ENCODE measurements at regions not wholly inside any gene's neighbourhood (a gene's known extent, or its start where the extent isn't known, plus 50 kb on each side); places are given as distances from the start of the nearest gene placed in this dataset.

DNA sequence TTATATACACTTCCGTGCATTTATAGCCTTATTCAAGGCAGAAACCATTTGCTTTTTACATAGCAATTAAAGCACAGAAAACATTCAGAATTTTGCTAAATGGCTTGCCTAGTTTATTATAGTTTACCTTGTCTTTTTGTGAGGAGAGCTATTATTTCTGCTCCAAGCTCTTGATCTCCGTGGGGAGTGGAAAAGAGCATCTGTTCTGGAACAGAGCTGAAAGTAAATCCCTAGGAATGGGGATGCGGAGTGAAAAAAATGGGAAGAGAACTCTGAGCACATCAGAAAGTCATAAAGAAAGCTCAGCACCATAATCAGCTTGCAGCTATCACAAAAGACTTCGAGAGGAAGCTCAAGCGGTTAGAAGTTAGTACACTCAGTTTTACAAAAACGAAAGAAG lies 1006.7 kb downstream of the ROBO2 start (continued):
- TF ChIP-seq, protein P1, sequence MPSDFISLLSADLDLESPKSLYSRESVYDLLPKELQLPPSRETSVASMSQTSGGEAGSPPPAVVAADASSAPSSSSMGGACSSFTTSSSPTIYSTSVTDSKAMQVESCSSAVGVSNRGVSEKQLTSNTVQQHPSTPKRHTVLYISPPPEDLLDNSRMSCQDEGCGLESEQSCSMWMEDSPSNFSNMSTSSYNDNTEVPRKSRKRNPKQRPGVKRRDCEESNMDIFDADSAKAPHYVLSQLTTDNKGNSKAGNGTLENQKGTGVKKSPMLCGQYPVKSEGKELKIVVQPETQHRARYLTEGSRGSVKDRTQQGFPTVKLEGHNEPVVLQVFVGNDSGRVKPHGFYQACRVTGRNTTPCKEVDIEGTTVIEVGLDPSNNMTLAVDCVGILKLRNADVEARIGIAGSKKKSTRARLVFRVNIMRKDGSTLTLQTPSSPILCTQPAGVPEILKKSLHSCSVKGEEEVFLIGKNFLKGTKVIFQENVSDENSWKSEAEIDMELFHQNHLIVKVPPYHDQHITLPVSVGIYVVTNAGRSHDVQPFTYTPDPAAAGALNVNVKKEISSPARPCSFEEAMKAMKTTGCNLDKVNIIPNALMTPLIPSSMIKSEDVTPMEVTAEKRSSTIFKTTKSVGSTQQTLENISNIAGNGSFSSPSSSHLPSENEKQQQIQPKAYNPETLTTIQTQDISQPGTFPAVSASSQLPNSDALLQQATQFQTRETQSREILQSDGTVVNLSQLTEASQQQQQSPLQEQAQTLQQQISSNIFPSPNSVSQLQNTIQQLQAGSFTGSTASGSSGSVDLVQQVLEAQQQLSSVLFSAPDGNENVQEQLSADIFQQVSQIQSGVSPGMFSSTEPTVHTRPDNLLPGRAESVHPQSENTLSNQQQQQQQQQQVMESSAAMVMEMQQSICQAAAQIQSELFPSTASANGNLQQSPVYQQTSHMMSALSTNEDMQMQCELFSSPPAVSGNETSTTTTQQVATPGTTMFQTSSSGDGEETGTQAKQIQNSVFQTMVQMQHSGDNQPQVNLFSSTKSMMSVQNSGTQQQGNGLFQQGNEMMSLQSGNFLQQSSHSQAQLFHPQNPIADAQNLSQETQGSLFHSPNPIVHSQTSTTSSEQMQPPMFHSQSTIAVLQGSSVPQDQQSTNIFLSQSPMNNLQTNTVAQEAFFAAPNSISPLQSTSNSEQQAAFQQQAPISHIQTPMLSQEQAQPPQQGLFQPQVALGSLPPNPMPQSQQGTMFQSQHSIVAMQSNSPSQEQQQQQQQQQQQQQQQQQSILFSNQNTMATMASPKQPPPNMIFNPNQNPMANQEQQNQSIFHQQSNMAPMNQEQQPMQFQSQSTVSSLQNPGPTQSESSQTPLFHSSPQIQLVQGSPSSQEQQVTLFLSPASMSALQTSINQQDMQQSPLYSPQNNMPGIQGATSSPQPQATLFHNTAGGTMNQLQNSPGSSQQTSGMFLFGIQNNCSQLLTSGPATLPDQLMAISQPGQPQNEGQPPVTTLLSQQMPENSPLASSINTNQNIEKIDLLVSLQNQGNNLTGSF (CRISPR knock-in tag; IDR thresholded peaks at IDR 0.05), result no peak

DNA sequence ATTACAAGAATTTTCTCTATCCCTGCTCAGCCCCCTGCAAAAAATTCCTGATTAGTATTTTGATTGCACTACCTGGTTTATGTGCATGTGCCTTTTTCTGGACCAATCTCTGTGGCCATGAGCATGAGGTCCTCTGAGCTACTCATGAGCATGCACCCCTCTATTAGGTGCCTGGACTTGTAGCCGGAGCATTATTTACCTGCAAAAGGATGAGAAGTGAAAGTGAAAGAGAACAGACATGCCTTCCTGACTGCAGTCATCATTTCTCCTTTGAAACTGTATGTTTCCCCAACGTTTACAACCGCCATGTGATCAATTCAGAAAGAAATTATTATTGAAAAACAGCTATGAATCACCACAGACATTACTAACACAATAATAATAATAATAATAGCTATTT lies 1008.8 kb downstream of the ROBO2 start:
- BruUV-seq (replicated peaks), result no TSS peak
- in situ Hi-C loops (cut with HindIII; ENCODE audit: extremely low pct_ligation_motif_present, low pct_unique_long_range_greater_than_20kb), result no loop called here
- DNase-seq (ENCODE audit: low spot score) (no peak), FAIRE-seq (no peak), ATAC-seq (peak; percentile 57)
- Histone ChIP-seq H3K4me1 (ENCODE audit: insufficient read depth, low read length) (no peaks in the 10 kb centered on the region), H3K9me3 (ENCODE audit: low read length) (no peaks in the 10 kb centered on the region), H3K4me3 (replicated peaks in 1 of 3; ENCODE audit: insufficient read depth in 1 of 3, low read depth in 2 of 3, low read length in 3 of 3) (peak overlapping the region in 1 of 3 experiments; percentile 43; a peak in 3 of 6 replicates), H3K4me2 (ENCODE audit: low read depth, low read length) (peak overlapping the region; percentile 60), H3K27me3 (ENCODE audit: control insufficient read depth in 1 of 2, insufficient read depth in 2 of 2, low read length in 2 of 2) (no peaks in the 10 kb centered on the region), H2AFZ (ENCODE audit: low read length) (no peak overlapping the region), H4K20me1 (ENCODE audit: insufficient read depth, low read length) (no peaks in the 10 kb centered on the region), H3K9ac (ENCODE audit: insufficient read depth, low read depth, low read length) (no peak overlapping the region), H3K27ac (ENCODE audit: extremely low read length, insufficient read depth, low read length) (no peak overlapping the region), H3K79me2 (ENCODE audit: insufficient read depth, low read length) (no peaks in the 10 kb centered on the region), H3K36me3 (replicated peaks in 1 of 2; ENCODE audit: control insufficient read depth in 1 of 2, insufficient read depth in 2 of 2, low read length in 2 of 2) (no peaks in the 10 kb centered on the region)
- WGBS (ENCODE audit: low lambda C conversion rate), result 2% methylated on average over 3 of the region's 3 CpGs
- TF ChIP-seq IRF1 (CRISPR knock-in tag; IDR thresholded peaks at IDR 0.05; ENCODE audit: low read depth) (peak; percentile 82; the same call in 1 of the 2 replicates), IRF2 (CRISPR knock-in tag; IDR thresholded peaks at IDR 0.05) (0 out of 2 replicates have a peak, but pooled peaks have one; percentile 37), KLF13 (CRISPR knock-in tag; IDR thresholded peaks at IDR 0.05) (no peak)
- intact Hi-C loops (cut with micrococcal nuclease; ENCODE audit: unreplicated experiment), result no loop called here
- ChIA-PET CTCF (ENCODE audit: low intra/inter-chr PET ratio, low total read pairs) (no interaction called here), POLR2A (no interaction called here)
